ENCODE measurements at regions not wholly inside any gene's neighbourhood (a gene's known extent, or its start where the extent isn't known, plus 50 kb on each side); places are given as distances from the start of the nearest gene placed in this dataset.

DNA sequence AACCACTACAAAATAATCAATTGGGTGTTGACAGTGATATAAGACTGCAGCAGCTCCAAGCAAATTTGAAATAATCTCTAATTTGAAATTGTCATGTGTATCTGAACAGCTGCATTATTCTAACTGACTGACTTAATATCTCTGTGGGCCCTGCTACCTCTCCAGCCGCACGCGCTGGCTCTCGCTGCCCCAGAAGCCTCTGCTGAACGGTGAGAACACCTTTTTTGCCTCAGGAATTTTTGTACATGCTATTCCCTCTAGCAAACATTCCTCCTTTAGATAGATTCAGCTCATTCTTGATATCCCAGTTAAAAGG lies 155.9 kb upstream of the MDFIC start:
- no peak for TF ChIP-seq ZNF318 (IDR thresholded peaks at IDR 0.05; ENCODE audit: borderline replicate concordance in 1 of 2, low read depth in 1 of 2)
- TF ChIP-seq ATF7 (IDR thresholded peaks at IDR 0.05), result no peak
- no peak for TF ChIP-seq ZNF589 (CRISPR knock-in tag; IDR thresholded peaks at IDR 0.05; ENCODE audit: low read depth)
- no peak for TF ChIP-seq NFE2L1 (tag; IDR thresholded peaks at IDR 0.05; ENCODE audit: borderline replicate concordance, low read depth)
- TF ChIP-seq HLTF (IDR thresholded peaks at IDR 0.05), result no peak
